KBM-7 (cell line): ENCODE measurements at regions not wholly inside any gene's neighbourhood (a gene's known extent, or its start where the extent isn't known, plus 50 kb on each side); places are given as distances from the start of the nearest gene placed in this dataset.
"Not testable (repeated sequence)": the region's sequence is repeated elsewhere in the genome, so short reads cannot be mapped to it uniquely, and the experiment has no call there.

Experiments
- DNase-seq: peaks from one replicate; pipeline ENCODE4 v3.0.0-alpha.2; 2015
- in situ Hi-C: fragments of 300-500 bp; cut with MboI; formaldehyde crosslinking; loops from 2 replicates; pipeline ENCODE4 v1.14.3; 2020; ENCODE audit warnings: low sequenced_read_pairs, low pct_unique_long_range_greater_than_20kb, mixed read lengths

DNA sequence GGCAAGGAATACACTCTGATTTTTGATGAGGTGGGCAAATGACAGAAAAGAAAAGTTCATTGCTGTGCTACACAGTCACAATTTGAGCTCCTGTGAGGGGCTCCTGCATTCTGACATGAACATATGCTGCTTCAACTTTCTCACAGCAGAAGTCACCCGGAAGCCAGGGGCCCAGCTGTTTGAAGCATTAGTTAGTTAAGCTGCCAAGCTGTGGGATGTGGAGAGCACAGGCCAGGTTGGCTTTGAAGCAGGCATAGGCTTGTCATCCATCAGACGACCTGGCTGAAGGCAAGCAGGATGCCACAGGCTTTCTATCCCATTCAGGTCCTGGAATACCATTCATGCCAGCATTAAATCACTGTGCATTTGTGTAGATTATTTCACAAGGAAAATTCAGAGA is 63.1 kb downstream of the MTNR1B start:
- in situ Hi-C loops: no loop called here
- DNase-seq: no peak

DNA sequence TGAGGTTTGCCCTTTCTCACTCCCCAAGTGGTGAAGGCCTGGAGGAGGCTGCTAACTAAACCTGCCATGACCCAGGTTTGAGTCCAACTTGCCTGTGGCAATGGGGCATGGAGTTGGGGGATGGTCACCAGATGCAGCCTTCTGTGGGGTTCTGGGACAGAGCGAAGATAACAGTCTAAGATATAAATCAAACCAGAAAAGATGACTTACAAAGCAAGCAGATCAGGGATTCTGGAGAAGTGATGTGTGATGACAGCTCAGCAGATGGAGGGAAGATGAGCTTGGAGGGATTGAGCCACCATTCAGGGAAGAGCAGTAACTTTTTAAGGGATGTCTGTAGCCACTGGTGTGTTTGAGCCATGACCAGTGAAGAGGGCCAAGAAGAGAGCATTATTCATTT is 63.6 kb downstream of the MTNR1B start:
- in situ Hi-C loops: no loop called here
- no peak for DNase-seq

DNA sequence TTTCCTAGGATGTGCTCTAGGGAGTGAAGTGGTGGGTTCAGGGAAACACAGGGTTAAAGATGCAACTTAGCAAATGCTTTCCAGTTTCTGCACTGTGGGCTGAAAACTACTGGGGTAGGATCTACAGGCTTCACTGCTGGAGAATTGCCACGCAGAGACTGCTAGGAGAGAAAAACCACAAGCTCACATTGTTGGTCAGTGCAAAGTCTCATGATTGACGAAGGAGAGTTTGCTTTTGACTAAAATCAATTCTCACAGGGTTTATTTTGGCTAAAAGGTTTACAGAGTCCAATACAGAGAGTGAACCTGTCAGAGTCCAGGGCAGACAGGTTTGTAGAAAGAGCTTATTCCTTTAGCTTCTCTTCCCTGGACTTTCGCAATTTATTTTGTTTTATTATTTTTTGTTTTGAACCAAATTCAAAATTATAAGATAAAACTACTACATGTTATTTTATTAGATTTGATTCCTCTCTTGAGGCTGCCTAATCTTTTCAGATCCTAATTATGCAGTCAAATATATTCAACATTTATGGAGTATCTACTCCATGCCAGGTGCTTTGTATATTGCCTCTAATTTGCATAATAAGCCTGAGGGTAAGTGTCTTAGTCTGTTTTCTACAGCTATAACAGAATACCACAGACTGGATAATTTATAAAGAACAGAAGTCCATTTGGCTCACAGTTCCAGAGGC is 64.7 kb downstream of the MTNR1B start:
- no peak for DNase-seq
- in situ Hi-C loops: no loop called here

DNA sequence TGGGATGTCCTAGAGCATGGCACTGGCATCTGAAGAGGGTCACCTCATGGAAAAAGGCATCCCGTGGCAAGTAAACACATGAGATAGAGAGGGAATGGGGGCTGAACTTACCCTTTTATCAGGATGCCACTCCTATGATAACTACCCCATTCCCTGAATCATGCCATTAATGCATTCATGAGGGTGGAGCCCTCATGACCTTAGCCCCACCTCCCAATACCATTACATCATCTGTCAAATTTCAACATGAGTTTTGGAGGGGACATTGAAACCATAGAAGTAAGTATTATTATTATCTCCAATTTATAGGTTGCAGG is 65.2 kb downstream of the MTNR1B start:
- in situ Hi-C loops: no loop called here
- no peak for DNase-seq

DNA sequence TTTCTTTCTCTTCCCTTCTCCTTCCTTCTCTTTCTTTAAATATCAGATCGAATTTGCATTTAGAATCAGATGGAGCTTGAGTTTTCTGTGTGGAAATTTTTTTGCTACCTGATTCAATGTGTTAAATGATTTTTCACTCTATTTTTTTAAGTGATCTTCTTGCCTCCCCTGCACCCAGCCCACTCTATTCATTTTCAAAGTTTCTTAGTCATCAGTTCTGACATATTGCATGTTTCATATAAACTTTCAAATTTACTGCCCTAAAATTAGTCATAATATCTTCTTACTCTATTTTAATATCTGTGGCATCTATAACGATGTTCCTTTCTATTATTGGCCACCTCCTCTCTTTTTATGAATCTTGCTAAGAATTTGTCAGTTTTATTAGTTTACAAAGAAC is 69.1 kb downstream of the MTNR1B start:
- DNase-seq: no peak
- in situ Hi-C loops: no loop called here

DNA sequence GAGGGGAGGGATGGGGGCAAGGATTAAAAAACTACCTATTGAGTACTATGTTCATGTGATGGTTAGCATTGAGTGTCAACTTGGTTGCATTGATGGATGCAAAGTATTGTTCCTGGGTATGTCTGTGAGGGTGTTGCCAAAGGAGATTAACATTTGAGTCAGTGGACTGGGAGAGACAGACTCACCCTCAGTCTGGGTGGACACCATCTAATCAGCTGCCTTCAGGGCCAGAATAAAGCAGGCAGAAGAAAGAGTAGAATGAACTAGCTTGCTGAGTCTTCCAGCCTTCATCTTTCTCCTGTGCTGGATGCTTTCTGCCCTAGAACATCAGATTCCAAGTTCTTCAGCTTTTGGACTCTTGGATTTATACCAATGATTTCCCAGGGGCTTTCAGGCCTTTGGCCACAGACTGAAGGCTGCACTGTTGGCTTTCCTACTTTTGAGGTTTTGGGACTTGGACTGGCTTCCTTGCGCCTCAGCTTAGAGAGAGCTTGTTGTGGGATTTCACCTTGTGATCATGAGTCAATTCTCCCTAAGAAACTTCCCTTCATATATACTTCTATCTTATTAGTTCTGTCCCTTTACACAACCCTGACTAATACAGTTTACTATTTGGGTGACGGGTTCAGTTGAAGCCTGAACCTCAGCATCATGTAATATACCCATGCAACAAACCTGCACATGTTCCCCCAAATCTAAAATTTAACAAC is 70.2 kb downstream of the MTNR1B start:
- in situ Hi-C loops: no loop called here
- no peak for DNase-seq

DNA sequence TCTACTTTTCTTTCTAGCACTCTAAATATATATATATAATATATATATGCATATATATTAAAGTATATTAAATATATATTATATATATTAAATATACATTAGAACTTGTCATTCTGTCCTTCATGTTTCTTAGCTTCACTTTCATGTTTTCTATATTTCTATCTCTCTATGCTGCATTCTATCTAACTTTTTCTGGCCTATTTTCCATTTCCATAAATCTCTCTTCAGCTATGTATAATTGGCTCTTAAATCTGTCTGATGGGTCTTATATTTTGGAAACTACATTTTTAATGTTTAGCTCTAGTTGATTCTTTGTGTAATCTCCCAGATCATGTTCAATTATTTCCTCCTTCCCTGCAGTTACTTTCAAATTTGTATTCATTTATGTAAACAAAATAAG is 72.2 kb downstream of the MTNR1B start:
- no peak for DNase-seq
- in situ Hi-C loops: no loop called here

DNA sequence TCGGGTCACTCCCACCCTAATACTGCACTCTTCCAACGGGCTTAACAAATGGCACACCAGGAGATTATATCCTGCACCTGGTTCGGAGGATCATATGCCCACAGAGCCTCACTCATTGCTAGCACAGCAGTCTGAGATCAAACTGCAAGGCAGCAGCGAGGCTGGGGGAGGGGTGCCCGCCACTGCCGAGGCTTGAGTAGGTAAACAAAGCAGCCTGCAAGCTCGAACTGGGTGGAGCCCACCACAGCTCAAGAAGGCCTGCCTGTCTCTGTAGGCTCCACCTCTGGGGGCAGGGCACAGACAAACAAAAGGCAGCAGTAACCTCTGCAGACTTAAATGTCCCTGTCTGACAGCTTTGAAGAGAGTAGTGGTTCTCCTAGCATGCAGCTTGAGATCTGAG is 73.7 kb downstream of the MTNR1B start:
- DNase-seq, in situ Hi-C loops: not testable (repeated sequence)

DNA sequence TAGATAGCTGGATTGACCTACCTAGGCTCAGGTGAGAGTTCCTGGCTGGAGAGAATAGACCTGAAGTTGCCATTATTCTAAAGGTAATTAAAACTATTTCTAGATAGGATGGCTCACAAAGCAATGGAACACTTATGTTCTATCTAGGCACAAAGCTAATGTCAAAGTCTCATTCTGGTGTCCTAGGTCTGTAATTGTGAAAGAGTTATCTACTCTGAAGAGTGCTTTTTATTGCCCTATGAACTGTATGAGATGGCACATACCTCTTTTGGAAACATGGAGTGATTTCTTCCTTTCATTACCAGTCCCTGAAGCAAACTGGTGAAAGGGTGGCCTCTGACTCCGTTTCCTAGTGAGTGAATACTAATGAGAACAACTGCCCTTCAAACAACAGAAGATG is 80.3 kb downstream of the MTNR1B start:
- in situ Hi-C loops: no loop called here
- no peak for DNase-seq

DNA sequence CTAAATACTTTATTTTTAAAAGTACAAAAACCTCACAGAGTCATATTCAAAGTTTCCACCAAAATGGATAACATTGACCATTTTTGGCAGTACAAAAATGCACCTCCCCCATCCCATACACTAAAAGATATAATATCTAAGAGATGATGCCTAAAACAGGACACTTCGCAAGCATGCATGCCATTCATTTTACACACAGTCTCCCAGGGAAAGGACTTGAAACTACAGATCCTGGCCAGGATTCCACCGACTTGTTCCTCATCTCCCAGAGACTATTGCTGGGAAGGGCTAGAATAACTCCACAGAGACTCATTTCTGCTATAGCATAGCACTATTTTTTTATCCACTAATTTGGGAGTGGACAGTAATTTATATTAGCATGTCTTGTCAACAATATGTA is 81.7 kb downstream of the MTNR1B start:
- in situ Hi-C loops: no loop called here
- DNase-seq: no peak

DNA sequence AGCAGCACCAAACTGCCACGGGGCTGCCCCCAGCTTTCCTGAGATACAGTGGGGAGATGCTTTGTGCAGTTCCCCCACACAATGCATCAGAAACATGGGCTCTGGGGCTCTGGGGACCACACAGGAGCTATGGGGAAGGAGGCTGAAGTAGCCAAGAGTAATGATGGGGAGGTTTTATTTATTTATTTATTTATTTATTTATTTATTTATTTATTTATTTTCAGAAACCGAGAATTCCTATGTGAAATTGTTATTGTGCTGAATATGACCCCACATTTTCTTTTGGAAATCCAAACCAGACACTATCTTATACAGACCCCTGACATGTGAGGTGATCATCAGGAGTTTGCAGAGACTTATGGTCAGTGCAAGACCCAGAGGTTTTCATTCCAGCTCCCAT is 84.4 kb downstream of the MTNR1B start:
- in situ Hi-C loops: no loop called here
- DNase-seq: no peak

DNA sequence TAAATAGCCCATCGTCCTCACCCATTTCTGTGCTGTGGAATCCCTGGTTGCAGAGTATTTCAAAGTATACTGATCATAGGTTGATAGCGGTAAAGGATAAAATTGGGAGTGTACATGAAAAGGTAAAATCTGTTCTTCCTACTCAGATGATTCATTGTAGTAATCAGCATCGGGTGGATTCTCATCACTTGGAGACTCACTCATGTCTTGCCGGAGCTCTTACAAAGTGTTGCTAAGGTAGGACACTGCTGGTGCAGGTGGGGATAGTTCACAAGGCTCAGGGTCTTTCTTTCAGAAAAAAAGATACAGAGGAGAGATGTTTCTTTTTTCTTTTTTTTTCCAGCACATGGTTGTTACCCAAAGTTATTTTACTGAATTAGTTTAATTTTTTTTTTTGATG is 84.8 kb downstream of the MTNR1B start:
- in situ Hi-C loops: no loop called here
- no peak for DNase-seq

DNA sequence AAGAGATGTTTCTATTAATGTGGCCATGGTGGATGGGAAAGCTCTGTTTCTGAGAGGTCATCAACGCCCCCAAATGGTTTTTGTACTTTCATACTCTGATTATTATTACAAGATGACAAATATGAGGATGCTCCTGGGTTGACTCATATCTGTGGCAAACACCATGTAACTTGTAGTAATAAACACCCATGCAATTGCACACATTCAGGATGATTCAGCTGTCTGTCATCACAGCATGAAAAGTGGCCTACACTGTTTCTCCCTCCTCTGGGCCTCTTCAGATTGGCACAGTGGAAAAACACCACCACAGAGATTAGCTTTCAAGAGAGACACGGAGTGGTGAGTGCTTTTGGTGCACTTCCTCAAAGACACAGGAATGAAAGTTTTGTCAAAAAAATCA is 85.4 kb downstream of the MTNR1B start:
- no peak for DNase-seq
- in situ Hi-C loops: no loop called here

DNA sequence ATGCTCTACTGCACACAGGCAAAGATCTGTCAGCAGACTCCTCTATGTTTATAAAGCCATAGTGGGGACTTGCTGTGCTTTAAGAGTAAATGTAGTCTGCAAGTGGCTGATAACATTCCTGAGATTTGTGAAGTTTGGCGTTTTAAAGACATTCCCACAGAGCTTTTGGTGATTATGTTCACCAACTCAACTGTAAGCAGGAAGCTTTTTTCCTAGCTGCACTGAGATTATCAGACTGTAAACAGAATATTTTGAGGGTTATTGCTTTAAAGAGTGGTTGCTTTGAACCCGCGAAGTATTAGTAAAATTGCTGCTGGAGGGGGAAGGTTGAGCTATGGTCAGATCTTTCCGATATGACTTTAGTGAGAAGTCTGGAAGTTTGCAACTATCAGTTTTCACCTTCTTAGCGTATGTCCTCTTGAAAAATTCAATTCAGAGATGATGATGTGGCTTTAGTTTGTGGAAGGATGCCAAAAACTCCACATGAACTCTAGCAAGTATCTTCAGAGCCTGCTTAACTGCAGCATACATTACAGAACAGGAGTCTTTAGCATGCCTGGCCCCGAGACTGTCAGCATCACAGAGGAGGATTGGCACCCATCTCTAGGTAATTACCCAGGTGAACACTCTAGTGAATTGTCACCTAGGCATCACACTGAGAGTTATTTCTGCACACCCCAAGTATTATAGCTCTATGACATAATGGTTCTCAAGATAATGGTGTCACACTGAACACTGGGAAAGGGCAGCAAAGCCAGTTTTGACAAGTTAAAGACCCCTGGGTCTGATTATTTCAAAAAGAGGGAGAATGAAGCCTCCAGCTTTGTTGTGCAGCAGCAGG is 89.9 kb downstream of the MTNR1B start:
- no peak for DNase-seq
- in situ Hi-C loops: no loop called here

DNA sequence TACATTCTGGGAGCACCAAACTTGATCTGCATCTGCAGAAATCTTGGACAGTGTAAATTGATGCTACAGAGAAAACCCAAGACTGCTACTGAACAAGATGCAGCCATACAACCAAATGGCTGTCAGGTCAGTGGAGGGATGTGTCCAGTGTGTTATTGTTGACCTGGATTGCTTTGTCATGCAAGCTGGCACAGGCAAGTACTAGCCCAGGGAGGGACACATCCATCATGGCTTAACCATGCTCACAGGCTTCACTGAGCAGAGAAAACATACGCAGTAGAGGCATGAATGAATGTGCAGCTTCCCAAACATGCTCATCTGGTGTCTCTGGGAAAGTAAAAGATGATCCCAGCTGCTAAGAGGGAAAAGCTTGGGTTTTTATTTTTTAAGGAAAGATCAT is 93.6 kb downstream of the MTNR1B start:
- in situ Hi-C loops: no loop called here
- no peak for DNase-seq

DNA sequence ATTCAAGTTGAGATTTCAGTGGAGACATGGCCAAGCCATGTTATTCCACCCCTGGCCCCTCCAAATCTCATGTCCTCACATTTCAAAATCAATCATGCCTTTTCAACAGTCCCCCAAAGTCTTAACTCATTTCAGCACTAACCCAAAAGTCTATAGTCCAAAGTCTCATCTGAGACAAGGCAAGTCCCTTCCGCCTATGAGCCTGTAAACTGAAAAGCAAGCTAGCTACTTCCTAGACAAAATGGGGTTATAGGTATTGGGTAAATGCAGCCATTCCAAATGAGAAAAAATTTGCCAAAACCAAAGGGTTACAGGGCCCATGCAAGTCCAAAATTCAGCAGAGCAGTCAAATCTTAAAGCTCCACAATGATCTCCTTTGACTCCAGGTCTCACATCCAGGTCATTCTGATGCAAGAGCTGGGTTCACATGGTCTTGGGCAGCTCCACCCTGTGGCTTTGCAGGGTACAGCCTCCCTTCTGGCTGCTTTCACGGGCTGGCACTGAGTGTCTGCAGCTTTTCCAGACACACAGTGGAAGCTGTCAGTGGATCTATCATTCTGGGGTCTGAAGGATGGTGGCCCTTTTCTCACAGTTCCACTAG is 95.7 kb downstream of the MTNR1B start:
- peak; percentile 11 for DNase-seq
- in situ Hi-C loops: not testable (repeated sequence)

DNA sequence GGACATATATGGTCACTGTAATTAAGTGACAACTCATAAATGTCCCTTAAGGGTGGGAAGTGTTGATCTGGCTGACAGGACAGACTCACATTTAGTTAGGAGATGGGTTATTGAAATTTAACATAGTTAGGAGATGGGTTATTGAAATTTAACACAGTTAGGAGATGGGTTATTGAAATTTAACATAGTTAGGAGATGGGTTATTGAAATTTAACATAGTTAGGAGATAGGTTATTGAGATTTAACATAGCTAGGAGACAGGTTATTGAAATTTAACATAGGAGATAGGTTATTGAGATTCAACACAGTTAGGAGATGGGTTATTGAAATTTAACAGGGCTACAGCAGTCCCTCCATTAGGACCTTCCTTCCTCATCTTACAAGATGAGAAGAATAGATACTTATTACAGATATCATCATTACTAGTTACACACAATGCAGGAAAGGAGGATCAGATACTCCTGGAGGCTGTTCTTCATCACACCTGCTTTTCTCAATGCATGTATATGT is 98.5 kb downstream of the MTNR1B start:
- in situ Hi-C loops: no loop called here
- no peak for DNase-seq

DNA sequence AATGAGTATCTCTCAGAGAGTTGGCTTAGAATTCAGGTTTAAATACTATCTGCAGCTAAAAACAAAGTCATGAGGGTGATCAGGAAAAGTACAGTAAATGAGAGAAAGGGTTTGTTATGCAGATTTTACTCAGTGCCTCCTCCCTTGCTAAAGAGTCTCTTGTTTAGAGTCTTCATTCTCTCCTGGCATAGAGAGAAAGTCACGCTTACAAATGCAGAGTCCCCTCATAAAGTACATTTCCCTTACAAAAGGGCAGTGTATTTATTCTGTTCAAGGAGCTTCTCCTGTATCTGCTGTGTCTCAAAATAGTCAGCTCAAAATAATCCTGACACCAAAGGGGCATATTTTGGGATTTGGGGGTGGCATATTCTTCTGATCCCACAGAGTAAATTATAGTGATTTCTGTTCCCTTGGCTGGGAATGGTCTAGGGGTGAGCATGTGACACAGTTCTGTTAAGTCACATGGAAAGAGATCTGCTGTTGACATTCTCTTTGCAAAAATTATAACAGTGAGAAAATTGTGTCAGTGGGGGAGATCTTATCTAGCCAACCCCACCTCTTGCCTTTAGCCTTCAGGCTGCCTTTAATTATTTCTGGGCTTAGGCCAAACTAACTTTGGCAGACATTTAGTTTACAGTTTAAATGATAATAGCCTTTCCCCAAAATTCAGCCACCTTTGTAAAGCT is 102.9 kb downstream of the MTNR1B start:
- in situ Hi-C loops: no loop called here

DNA sequence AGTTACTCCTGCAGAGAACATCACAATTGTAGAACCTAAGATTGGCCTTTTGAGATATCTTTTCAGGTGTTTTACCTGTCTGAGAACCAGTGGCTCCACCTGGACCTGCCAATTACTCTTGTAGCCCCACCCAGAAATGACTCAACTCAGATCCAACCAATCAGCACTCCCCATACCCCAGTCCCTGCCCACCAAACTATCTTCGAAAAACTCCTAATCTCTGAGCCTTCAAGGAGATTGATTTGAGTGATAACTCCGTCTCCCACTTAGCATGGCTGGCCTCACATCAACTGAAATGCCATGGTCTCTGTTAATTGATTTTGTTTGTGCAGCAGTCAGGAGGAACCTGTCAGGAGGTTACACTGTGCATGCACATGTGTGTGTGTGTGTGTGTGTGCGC is 103.6 kb downstream of the MTNR1B start:
- in situ Hi-C loops: no loop called here
- no peak for DNase-seq

More for the DNA sequence above, 102.9 kb downstream of the MTNR1B start:
- DNase-seq: no peak
